Lower lobe of right lung (tissue), 2 donors: ENCODE measurements at regions not wholly inside any gene's neighbourhood (a gene's known extent, or its start where the extent isn't known, plus 50 kb on each side); places are given as distances from the start of the nearest gene placed in this dataset.

Source experiments
- ATAC-seq, 2 donors: fragments of 200-7000 bp; cut with Tn5 transposase; one replicate each; pipeline ENCODE4 v1.9.1; 2020 to 2022; ENCODE audit warnings: mild to moderate bottlenecking in 2 of 2, moderate library complexity in 2 of 2
- DNase-seq: peaks from one replicate; pipeline ENCODE4 v3.0.0-alpha.2; 2020
- H3K27ac ChIP-seq: fragments of 200-600 bp; one replicate; pipeline ENCODE4 v1.8.0; 2022
- H3K27me3 ChIP-seq: fragments of 200-600 bp; one replicate; pipeline ENCODE4 v1.8.0; 2022; ENCODE audit warnings: low read depth
- H3K36me3 ChIP-seq: fragments of 200-600 bp; one replicate; pipeline ENCODE4 v1.8.0; 2022; ENCODE audit warnings: mild to moderate bottlenecking
- H3K4me1 ChIP-seq: fragments of 200-600 bp; one replicate; pipeline ENCODE4 v1.8.0; 2022
- H3K4me3 ChIP-seq: fragments of 200-600 bp; one replicate; pipeline ENCODE4 v1.8.0; 2022; ENCODE audit warnings: mild to moderate bottlenecking
- H3K9me3 ChIP-seq: fragments of 200-600 bp; one replicate; pipeline ENCODE4 v1.8.0; 2022
- intact Hi-C: fragments of 100-400 bp; cut with DNase I; formaldehyde crosslinking; loops from one replicate; pipeline ENCODE4 v1.11.0; 2022
- TF ChIP-seq, protein P1 (sequence below): fragments of 200-600 bp; IDR thresholded peaks from one replicate; pipeline ENCODE4 v1.8.0; 2022; ENCODE audit warnings: antibody characterized with exemption, mild to moderate bottlenecking
- donor health status: DM: no; HTN: yes; CAD: no; lungs with severe emphysema.

DNA sequence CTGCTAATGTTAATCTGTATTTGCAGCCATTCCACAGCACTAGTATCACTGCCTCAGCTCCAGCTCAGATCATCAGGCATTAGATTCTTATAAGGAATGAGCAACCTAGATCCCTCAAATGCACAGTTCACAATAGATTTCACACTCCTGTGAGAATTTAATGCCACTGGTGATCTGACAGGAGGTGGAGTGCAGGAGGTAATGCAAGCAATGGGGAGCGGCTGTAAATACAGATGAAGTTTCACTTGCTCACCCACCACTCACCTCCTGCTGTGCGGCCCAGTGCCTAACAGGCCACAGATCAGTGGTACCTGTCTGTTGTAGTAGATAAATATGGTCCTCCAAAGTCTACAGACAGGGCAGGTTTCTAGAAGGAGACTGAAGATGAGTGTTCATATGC, 97.7 kb upstream of the TMEFF2 start:
- TF ChIP-seq, protein P1, sequence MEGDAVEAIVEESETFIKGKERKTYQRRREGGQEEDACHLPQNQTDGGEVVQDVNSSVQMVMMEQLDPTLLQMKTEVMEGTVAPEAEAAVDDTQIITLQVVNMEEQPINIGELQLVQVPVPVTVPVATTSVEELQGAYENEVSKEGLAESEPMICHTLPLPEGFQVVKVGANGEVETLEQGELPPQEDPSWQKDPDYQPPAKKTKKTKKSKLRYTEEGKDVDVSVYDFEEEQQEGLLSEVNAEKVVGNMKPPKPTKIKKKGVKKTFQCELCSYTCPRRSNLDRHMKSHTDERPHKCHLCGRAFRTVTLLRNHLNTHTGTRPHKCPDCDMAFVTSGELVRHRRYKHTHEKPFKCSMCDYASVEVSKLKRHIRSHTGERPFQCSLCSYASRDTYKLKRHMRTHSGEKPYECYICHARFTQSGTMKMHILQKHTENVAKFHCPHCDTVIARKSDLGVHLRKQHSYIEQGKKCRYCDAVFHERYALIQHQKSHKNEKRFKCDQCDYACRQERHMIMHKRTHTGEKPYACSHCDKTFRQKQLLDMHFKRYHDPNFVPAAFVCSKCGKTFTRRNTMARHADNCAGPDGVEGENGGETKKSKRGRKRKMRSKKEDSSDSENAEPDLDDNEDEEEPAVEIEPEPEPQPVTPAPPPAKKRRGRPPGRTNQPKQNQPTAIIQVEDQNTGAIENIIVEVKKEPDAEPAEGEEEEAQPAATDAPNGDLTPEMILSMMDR: no peak
- Histone ChIP-seq H3K4me3 (no peak overlapping the region), H3K27me3 (no peaks in the 10 kb centered on the region), H3K9me3 (no peaks in the 10 kb centered on the region), H3K27ac (no peak overlapping the region), H3K4me1 (no peaks in the 10 kb centered on the region), H3K36me3 (no peaks in the 10 kb centered on the region)
- DNase-seq (no peak), ATAC-seq (no peak)
- intact Hi-C loops: no loop called here

DNA sequence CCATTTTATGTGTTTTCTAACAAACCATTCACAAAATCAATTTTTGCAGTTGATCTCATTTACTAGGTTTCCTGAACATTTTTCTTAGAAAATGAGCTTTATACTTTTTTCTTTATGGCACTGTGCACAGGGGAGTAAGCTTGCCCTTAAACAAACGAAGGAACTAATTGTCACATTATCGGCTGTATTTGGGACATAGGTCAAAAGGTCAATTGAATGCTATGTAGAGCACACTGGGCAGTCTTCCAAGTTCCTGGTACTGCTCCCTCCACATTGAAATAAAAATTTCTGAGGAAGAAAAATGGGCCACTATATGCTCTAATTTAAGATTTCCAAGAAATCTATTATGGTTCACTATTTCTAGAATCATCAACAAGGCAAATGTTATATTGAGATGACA, 93.6 kb upstream of the TMEFF2 start:
- no peaks in the 10 kb centered on the region for H3K27me3 ChIP-seq
- H3K27ac ChIP-seq: no peak overlapping the region
- ATAC-seq (peak in 1 of 2 donors; percentile 46), DNase-seq (no peak)
- H3K36me3 ChIP-seq: no peaks in the 10 kb centered on the region
- H3K4me3 ChIP-seq: no peak overlapping the region
- H3K4me1 ChIP-seq: no peaks in the 10 kb centered on the region
- TF ChIP-seq, protein P1: no peak
- intact Hi-C loops: no loop called here
- H3K9me3 ChIP-seq: no peaks in the 10 kb centered on the region

DNA sequence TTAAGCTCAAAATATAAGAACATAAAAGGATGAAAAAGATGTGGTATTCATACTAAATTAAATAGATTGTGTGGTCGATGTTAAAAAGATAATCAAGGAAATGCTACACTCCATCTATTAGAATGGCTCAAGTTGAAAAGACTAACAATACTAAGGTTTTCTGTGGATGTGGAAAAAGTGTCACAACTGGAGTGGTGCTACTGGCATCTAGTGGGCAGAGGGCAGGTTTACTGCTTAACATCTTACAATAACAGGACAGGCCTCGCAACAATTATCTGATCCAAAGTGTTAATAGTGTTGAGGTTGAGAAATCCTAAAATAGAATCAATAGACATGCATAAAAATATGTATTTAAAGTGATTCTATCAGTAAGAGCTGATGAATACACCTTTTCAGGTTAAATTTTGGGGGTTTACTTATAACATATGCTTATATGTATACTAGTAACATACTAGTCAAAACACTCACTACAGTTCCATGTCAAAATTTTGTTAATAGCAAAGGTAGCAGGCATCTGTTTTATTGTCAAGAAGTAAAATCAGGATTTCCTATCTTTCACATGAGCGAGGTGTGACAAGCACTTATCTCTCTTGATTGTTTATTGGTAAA, 91.5 kb upstream of the TMEFF2 start:
- Histone ChIP-seq H3K9me3 (no peaks in the 10 kb centered on the region), H3K27ac (no peak overlapping the region), H3K36me3 (no peaks in the 10 kb centered on the region), H3K4me3 (no peak overlapping the region), H3K27me3 (no peaks in the 10 kb centered on the region), H3K4me1 (no peaks in the 10 kb centered on the region)
- intact Hi-C loops: no loop called here
- TF ChIP-seq, protein P1: peak; percentile 22
- DNase-seq (no peak), ATAC-seq (peak in 1 of 2 donors; percentile 54)

DNA sequence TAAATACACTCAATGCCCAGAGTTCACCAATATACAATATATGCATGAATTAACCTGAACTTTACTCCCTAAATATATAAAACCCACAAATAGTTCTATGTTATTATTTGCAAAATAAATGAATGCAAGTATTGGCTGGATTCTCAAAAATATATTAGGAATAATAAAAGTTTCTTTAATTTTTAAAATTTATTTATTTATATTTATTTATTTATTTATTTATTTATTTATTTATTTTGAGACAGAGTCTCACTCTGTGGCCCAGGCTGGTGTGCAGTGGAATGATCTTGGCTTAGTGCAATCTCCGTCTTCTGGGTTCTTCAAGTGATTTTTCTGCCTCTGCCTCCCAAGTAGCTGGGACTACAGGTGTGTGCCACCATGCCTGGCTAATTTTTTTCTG, 88.7 kb upstream of the TMEFF2 start:
- no peaks in the 10 kb centered on the region for H3K36me3 ChIP-seq
- H3K4me1 ChIP-seq: no peaks in the 10 kb centered on the region
- no peaks in the 10 kb centered on the region for H3K27me3 ChIP-seq
- intact Hi-C loops: no loop called here
- TF ChIP-seq, protein P1: no peak
- ATAC-seq (no peak), DNase-seq (no peak)
- no peaks in the 10 kb centered on the region for H3K9me3 ChIP-seq
- no peak overlapping the region for H3K27ac ChIP-seq
- no peak overlapping the region for H3K4me3 ChIP-seq

DNA sequence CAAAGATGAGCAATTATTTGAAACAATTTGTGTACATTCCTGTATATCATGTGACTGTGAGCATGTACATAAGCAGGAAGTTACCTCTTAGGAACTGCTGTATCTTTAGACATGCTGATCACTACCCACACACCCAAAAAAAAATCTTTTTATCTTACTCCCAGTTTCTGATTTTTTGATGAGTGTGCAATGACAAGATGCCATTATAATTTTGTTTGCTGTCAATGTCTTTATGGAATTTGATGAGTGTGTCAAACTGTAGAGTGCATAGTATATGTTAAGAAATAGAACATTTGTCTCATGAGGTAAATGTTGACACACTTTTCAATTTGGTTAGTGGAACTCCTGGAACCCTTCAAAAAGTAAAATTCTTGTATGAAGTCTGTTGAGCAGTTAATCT, 84.0 kb upstream of the TMEFF2 start:
- Histone ChIP-seq H3K27ac (no peak overlapping the region), H3K4me1 (no peaks in the 10 kb centered on the region), H3K36me3 (no peaks in the 10 kb centered on the region), H3K4me3 (no peak overlapping the region), H3K9me3 (no peaks in the 10 kb centered on the region), H3K27me3 (no peaks in the 10 kb centered on the region)
- DNase-seq (no peak), ATAC-seq (no peak)
- TF ChIP-seq, protein P1: no peak
- intact Hi-C loops: no loop called here
